Panc1 (cell line): ENCODE measurements at regions not wholly inside any gene's neighbourhood (a gene's known extent, or its start where the extent isn't known, plus 50 kb on each side); places are given as distances from the start of the nearest gene placed in this dataset.

Source experiments
- ATAC-seq: fragments of 200-7000 bp; cut with Tn5 transposase; 2 replicates; pipeline ENCODE4 v1.9.1; 2020; ENCODE audit warnings: mild to moderate bottlenecking, moderate library complexity
- BruUV-seq: library from RNA; stranded (reverse); fragments of 400-500 nt; replicated peaks from 2 replicates; lab custom pipeline; 2021; lab: Mats Ljungman, UMichigan
- CTCF ChIA-PET: fragments of 300-600 bp; sonication (Branson Sonifier 250); formaldehyde crosslinking; loops from one replicate; lab custom pipeline; 2022; ENCODE audit warnings: antibody characterized with exemption; lab: Charles Lee
- POLR2A ChIA-PET: fragments of 300-600 bp; sonication (Branson Sonifier 250); formaldehyde crosslinking; loops from one replicate; lab custom pipeline; 2022; ENCODE audit warnings: antibody characterized with exemption; lab: Charles Lee
- DNase-seq: peaks from one replicate; pipeline ENCODE4 v3.0.0-alpha.2; 2010; ENCODE audit warnings: low read depth, low spot score
- H3K27ac ChIP-seq: 2 replicates; pipeline ENCODE4 v1.5.1; 2011; ENCODE audit warnings: mild to moderate bottlenecking, low read length, inconsistent platforms
- H3K27me3 ChIP-seq: fragments of 200-500 bp; sonication (Bioruptor generic); 2 replicates; pipeline ENCODE4 v1.6.0; 2014; ENCODE audit warnings: low read length, inconsistent platforms; ENCODE audit not compliant: control insufficient read depth, insufficient read depth
- H3K36me3 ChIP-seq: fragments of 200-500 bp; sonication (Bioruptor generic); 2 replicates; pipeline ENCODE4 v1.5.1; 2014; ENCODE audit warnings: inconsistent platforms, mild to moderate bottlenecking, low read length, moderate library complexity; ENCODE audit not compliant: control insufficient read depth, insufficient read depth
- H3K4me1 ChIP-seq: 2 replicates; pipeline ENCODE4 v1.5.1; 2011; ENCODE audit warnings: inconsistent platforms, mild to moderate bottlenecking, low read length, moderate library complexity; ENCODE audit not compliant: control insufficient read depth, insufficient read depth
- H3K4me3 ChIP-seq, 2 experiments: 2 replicates each; pipeline ENCODE4 v1.5.1; 2011 to 2012; ENCODE audit warnings: low read depth in 2 of 2, low read length in 2 of 2, mild to moderate bottlenecking in 2 of 2, inconsistent platforms in 1 of 2, moderate library complexity in 1 of 2
- H3K9me3 ChIP-seq: fragments of 200-500 bp; sonication (Bioruptor generic); 2 replicates; pipeline ENCODE4 v1.5.1; 2014; ENCODE audit warnings: low read depth, mild to moderate bottlenecking, inconsistent platforms, low read length, moderate library complexity; ENCODE audit not compliant: control insufficient read depth, insufficient read depth
- POLR2AphosphoS5 ChIP-seq: IDR thresholded peaks from 2 replicates; pipeline ENCODE4 v1.6.1; 2012; ENCODE audit warnings: mild to moderate bottlenecking, low read depth, low read length, moderate library complexity
- SIN3A ChIP-seq: IDR thresholded peaks from 2 replicates; pipeline ENCODE4 v1.6.1; 2012; ENCODE audit warnings: low read depth, mild to moderate bottlenecking, low read length, moderate library complexity, borderline replicate concordance; ENCODE audit not compliant: insufficient read depth
- TCF7L2 ChIP-seq: IDR thresholded peaks from 2 replicates; pipeline ENCODE4 v1.6.1; 2011; ENCODE audit warnings: mild to moderate bottlenecking, low read depth, low read length, inconsistent platforms
- in situ Hi-C: cut with HindIII; loops from 2 replicates; pipeline ENCODE4 v1.10.0; 2016; ENCODE audit warnings: low sequenced_read_pairs, low pct_unique_long_range_greater_than_20kb
- intact Hi-C: fragments of 100-400 bp; cut with micrococcal nuclease; formaldehyde crosslinking; loops from one replicate; pipeline ENCODE4 v1.10.0; 2022; ENCODE audit not compliant: unreplicated experiment
- TF ChIP-seq, protein P1 (sequence below): fragments of 450-650 bp; IDR thresholded peaks from 2 replicates; pipeline ENCODE4 v1.5.1; 2017; ENCODE audit warnings: mild to moderate bottlenecking
- TF ChIP-seq, protein P2 (sequence below), 2 experiments: IDR thresholded peaks; 2 replicates each; pipeline ENCODE4 v1.6.1; 2011 to 2012; ENCODE audit warnings: low read depth in 2 of 2, control low read depth in 1 of 2, low read length in 1 of 2, mild to moderate bottlenecking in 1 of 2, moderate library complexity in 1 of 2; ENCODE audit not compliant: insufficient read depth in 1 of 2

DNA sequence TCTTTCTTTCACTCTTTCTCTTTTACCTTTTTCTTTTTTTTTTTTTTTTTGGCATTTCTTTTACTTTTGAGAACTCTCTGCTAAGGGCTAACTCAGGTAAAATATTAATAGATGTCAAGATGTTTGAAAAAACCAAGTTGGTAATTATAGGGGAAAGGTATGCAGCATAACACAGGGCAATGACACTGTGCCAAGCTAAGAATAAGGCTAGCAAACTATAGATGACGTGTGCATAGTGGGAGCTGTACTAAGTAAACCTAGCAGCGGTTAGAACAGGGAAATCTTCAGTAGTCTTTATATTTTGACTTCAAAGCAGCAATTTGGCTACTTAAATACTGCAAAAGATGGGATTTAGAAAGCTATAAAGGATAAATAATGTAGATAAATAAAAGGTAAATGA lies 415.4 kb upstream of the RGPD4 start:
- no peak for ATAC-seq

DNA sequence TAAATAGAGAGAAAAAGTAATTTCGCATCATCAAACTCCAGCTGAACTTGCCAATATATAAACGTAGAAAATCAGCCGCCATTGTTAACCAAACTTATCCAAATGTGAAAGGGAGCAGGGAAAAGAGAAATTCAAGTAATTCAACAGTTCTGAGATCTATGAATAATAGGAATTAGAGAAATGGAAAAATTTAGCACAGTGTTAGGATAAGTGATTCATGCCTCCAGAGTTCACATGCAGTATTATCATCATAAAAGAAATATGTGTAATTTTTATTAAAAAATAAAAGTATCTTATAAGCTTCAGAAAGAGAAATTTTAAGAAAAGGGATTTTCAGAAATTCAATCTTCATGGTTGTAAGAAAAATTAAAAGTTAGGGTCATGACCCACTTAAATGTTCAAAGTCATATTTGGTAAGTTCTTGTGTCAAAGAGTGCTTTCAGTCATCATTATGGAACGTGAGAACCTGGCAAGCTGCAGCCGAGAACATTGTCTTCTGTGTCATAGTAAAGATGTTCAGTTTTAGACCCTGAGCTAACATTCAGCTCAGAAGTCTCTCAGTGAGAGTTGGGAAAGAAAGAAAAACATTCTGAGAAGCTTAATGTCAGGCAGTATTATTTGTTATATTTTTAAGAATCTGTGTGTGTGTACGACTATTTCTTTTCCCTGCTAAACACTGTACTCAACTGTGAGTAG lies 414.3 kb upstream of the RGPD4 start:
- ChIA-PET CTCF (no interaction called here), POLR2A (no interaction called here)
- in situ Hi-C loops: no loop called here
- Histone ChIP-seq H3K36me3 (no peaks in the 10 kb centered on the region), H3K4me3 (no peak overlapping the region), H3K27me3 (no peaks in the 10 kb centered on the region), H3K9me3 (no peaks in the 10 kb centered on the region), H3K27ac (no peak overlapping the region), H3K4me1 (no peaks in the 10 kb centered on the region)
- ATAC-seq (no peak), DNase-seq (no peak)
- intact Hi-C loops: no loop called here
- BruUV-seq: no TSS peak
- TF ChIP-seq, protein P1, sequence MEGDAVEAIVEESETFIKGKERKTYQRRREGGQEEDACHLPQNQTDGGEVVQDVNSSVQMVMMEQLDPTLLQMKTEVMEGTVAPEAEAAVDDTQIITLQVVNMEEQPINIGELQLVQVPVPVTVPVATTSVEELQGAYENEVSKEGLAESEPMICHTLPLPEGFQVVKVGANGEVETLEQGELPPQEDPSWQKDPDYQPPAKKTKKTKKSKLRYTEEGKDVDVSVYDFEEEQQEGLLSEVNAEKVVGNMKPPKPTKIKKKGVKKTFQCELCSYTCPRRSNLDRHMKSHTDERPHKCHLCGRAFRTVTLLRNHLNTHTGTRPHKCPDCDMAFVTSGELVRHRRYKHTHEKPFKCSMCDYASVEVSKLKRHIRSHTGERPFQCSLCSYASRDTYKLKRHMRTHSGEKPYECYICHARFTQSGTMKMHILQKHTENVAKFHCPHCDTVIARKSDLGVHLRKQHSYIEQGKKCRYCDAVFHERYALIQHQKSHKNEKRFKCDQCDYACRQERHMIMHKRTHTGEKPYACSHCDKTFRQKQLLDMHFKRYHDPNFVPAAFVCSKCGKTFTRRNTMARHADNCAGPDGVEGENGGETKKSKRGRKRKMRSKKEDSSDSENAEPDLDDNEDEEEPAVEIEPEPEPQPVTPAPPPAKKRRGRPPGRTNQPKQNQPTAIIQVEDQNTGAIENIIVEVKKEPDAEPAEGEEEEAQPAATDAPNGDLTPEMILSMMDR: no peak
- no peak for TF ChIP-seq TCF7L2
- TF ChIP-seq, protein P2, sequence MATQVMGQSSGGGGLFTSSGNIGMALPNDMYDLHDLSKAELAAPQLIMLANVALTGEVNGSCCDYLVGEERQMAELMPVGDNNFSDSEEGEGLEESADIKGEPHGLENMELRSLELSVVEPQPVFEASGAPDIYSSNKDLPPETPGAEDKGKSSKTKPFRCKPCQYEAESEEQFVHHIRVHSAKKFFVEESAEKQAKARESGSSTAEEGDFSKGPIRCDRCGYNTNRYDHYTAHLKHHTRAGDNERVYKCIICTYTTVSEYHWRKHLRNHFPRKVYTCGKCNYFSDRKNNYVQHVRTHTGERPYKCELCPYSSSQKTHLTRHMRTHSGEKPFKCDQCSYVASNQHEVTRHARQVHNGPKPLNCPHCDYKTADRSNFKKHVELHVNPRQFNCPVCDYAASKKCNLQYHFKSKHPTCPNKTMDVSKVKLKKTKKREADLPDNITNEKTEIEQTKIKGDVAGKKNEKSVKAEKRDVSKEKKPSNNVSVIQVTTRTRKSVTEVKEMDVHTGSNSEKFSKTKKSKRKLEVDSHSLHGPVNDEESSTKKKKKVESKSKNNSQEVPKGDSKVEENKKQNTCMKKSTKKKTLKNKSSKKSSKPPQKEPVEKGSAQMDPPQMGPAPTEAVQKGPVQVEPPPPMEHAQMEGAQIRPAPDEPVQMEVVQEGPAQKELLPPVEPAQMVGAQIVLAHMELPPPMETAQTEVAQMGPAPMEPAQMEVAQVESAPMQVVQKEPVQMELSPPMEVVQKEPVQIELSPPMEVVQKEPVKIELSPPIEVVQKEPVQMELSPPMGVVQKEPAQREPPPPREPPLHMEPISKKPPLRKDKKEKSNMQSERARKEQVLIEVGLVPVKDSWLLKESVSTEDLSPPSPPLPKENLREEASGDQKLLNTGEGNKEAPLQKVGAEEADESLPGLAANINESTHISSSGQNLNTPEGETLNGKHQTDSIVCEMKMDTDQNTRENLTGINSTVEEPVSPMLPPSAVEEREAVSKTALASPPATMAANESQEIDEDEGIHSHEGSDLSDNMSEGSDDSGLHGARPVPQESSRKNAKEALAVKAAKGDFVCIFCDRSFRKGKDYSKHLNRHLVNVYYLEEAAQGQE (IDR thresholded peaks at IDR 0.05; ENCODE audit: insufficient read depth in 1 of 2, low read depth in 2 of 2, low read length in 1 of 2): no peak
- TF ChIP-seq POLR2AphosphoS5: no peak
- TF ChIP-seq SIN3A: no peak

More for the DNA sequence above, 415.4 kb upstream of the RGPD4 start:
- H3K27ac ChIP-seq: no peak overlapping the region
- no peaks in the 10 kb centered on the region for H3K9me3 ChIP-seq
- H3K4me1 ChIP-seq: no peaks in the 10 kb centered on the region
- no peak overlapping the region for H3K4me3 ChIP-seq
- intact Hi-C loops (no loop called here), in situ Hi-C loops (no loop called here)
- no peaks in the 10 kb centered on the region for H3K27me3 ChIP-seq
- CTCF ChIA-PET: no interaction called here
- POLR2A ChIA-PET: no interaction called here
- DNase-seq: no peak
- BruUV-seq: no TSS peak
- TF ChIP-seq, protein P1: no peak
- TF ChIP-seq, protein P2 (IDR thresholded peaks at IDR 0.05; ENCODE audit: insufficient read depth in 1 of 2, low read depth in 2 of 2, low read length in 1 of 2): no peak
- no peaks in the 10 kb centered on the region for H3K36me3 ChIP-seq
